Neural crest cell (in vitro differentiated cells): ENCODE measurements at regions not wholly inside any gene's neighbourhood (a gene's known extent, or its start where the extent isn't known, plus 50 kb on each side); places are given as distances from the start of the nearest gene placed in this dataset.
A peak's percentile ranks its signal among the peaks of the same experiment; 100 is the strongest.
"Not testable (repeated sequence)": the region's sequence is repeated elsewhere in the genome, so short reads cannot be mapped to it uniquely, and the experiment has no call there.

Experiments
- DNase-seq: peaks from one replicate; pipeline ENCODE4 v3.0.0; 2021; ENCODE audit warnings: low read depth, mixed read lengths, low spot score
- H3K27ac Mint-ChIP-seq: one replicate; pipeline ENCODE4 v1.8.0; 2021; ENCODE audit warnings: mild to moderate bottlenecking, mixed read lengths; ENCODE audit not compliant: unreplicated experiment
- H3K27me3 Mint-ChIP-seq: 2 replicates; pipeline ENCODE4 v1.8.0; 2021; ENCODE audit warnings: low read depth, mild to moderate bottlenecking, mixed read lengths
- H3K36me3 Mint-ChIP-seq: 2 replicates; pipeline ENCODE4 v1.8.0; 2021; ENCODE audit warnings: low read depth, mild to moderate bottlenecking, mixed read lengths
- H3K4me1 Mint-ChIP-seq: 2 replicates; pipeline ENCODE4 v1.8.0; 2021; ENCODE audit warnings: mixed read lengths
- H3K4me3 Mint-ChIP-seq: one replicate; pipeline ENCODE4 v1.8.0; 2021; ENCODE audit warnings: mild to moderate bottlenecking, mixed read lengths
- H3K9me3 Mint-ChIP-seq: 2 replicates; pipeline ENCODE4 v1.8.0; 2021; ENCODE audit warnings: mixed read lengths

GRCh38 chr20:26091921-26092320 is 395.3 kb upstream of the ZNF337 start:
- DNase-seq, H3K4me1 Mint-ChIP-seq, H3K27ac Mint-ChIP-seq, H3K27me3 Mint-ChIP-seq, H3K9me3 Mint-ChIP-seq, H3K4me3 Mint-ChIP-seq, H3K36me3 Mint-ChIP-seq: not testable (repeated sequence)

DNA sequence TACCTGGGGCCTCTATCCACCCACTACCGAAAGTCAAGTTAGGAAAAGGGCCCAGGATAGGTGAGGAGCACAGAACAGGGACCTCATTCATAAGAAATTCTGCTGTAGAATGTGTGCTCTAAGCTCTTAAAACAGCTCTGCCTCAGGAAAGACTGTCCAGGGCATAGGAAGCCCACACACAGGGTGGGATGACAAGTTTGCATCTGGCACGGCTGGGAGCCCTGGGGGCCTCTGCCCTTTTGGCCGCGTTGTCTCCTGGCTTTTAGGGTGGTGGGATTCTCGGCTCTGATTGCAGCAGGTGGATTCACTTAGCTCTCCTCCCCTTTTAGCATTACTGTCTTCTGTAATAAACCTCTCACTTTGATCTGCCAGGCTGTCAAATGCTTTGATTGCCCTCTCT is 389.5 kb upstream of the ZNF337 start:
- H3K9me3 Mint-ChIP-seq, H3K27me3 Mint-ChIP-seq, H3K36me3 Mint-ChIP-seq, H3K4me1 Mint-ChIP-seq, DNase-seq, H3K27ac Mint-ChIP-seq, H3K4me3 Mint-ChIP-seq: not testable (repeated sequence)

DNA sequence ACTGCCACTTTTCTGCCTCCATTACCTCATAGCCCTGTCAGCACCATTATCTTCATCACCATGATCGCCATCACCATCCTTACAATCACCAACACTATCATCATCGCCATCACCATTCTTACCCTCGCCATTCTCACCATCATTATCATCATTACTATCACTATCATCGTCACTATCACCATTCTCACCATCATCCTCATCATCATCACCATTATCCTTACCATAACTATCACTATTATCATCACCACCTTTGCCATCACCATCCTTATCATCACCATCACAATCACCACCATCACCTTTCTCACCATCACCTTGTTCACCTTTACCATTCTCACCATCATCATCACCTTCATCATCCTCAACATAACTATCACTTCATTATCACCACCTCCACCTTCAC is 377.3 kb upstream of the ZNF337 start:
- not testable (repeated sequence) for H3K9me3 Mint-ChIP-seq, H3K27me3 Mint-ChIP-seq, H3K4me1 Mint-ChIP-seq, H3K27ac Mint-ChIP-seq, DNase-seq, H3K36me3 Mint-ChIP-seq, H3K4me3 Mint-ChIP-seq

- H3K27ac Mint-ChIP-seq, H3K4me3 Mint-ChIP-seq, H3K4me1 Mint-ChIP-seq, H3K36me3 Mint-ChIP-seq, DNase-seq, H3K27me3 Mint-ChIP-seq, H3K9me3 Mint-ChIP-seq: not testable (repeated sequence)
These were observed 362.7 kb upstream of the ZNF337 start for GRCh38 chr20:26059324-26059723.

- not testable (repeated sequence) for H3K27me3 Mint-ChIP-seq, H3K27ac Mint-ChIP-seq, H3K36me3 Mint-ChIP-seq, DNase-seq, H3K9me3 Mint-ChIP-seq, H3K4me1 Mint-ChIP-seq, H3K4me3 Mint-ChIP-seq
These were observed 361.8 kb upstream of the ZNF337 start for GRCh38 chr20:26058446-26058845.

DNA sequence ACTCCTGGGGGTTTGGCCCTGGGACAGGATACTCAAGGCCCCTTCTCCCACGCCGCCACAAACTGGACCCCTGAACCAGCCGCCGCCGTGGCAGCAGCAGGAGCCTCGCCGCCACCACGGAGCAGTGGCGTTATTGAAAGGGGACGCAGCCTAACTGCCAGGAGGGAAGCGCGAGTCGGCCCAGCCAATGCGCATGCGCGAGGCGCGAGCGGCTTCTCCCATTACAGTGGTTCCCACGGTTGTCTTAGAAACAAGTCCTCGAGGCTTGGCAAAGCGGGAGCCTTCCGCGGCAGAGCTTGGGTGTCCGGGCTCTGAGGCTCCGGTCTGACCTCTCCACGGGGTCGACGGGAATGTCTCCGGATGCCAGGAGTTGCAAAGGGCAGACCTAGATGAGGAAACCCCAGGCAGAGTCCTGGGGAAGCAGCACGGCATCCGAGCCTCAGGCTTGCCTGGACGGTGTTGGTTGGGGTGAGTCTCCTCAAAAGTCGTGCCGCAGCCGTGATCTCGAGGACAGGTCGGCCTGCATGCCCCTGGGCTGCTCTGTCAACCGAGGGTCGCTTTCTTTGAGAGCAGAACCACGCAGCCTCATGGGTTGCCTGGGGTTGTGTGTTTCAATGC is 360.6 kb upstream of the ZNF337 start:
- not testable (repeated sequence) for H3K36me3 Mint-ChIP-seq, H3K4me3 Mint-ChIP-seq, H3K27me3 Mint-ChIP-seq, H3K4me1 Mint-ChIP-seq, H3K9me3 Mint-ChIP-seq, H3K27ac Mint-ChIP-seq, DNase-seq

GRCh38 chr20:26025792-26026191 is 329.1 kb upstream of the ZNF337 start:
- H3K27ac Mint-ChIP-seq, H3K9me3 Mint-ChIP-seq: not testable (repeated sequence)

GRCh38 chr20:26010942-26011276 is 314.3 kb upstream of the ZNF337 start:
- peak overlapping the region; percentile 93 for H3K4me3 Mint-ChIP-seq

More at GRCh38 chr20:26025792-26026191, 329.1 kb upstream of the ZNF337 start:
- not testable (repeated sequence) for H3K36me3 Mint-ChIP-seq, DNase-seq, H3K4me3 Mint-ChIP-seq, H3K27me3 Mint-ChIP-seq, H3K4me1 Mint-ChIP-seq

GRCh38 chr20:26010224-26010941 is 313.7 kb upstream of the ZNF337 start:
- not testable (repeated sequence) for H3K36me3 Mint-ChIP-seq, H3K27me3 Mint-ChIP-seq, H3K9me3 Mint-ChIP-seq
- Mint-ChIP-seq H3K27ac (peak overlapping the region; percentile 99), H3K4me1 (peaks cover 10% of the 10 kb centered on the region), H3K4me3 (peak overlapping the region; percentile 93)
- DNase-seq, result peak; percentile 20

More at GRCh38 chr20:26010942-26011276, 314.3 kb upstream of the ZNF337 start:
- H3K9me3 Mint-ChIP-seq, H3K27me3 Mint-ChIP-seq, DNase-seq, H3K36me3 Mint-ChIP-seq: not testable (repeated sequence)
- H3K27ac Mint-ChIP-seq, result peak overlapping the region; percentile 99
- peaks cover 10% of the 10 kb centered on the region for H3K4me1 Mint-ChIP-seq

DNA sequence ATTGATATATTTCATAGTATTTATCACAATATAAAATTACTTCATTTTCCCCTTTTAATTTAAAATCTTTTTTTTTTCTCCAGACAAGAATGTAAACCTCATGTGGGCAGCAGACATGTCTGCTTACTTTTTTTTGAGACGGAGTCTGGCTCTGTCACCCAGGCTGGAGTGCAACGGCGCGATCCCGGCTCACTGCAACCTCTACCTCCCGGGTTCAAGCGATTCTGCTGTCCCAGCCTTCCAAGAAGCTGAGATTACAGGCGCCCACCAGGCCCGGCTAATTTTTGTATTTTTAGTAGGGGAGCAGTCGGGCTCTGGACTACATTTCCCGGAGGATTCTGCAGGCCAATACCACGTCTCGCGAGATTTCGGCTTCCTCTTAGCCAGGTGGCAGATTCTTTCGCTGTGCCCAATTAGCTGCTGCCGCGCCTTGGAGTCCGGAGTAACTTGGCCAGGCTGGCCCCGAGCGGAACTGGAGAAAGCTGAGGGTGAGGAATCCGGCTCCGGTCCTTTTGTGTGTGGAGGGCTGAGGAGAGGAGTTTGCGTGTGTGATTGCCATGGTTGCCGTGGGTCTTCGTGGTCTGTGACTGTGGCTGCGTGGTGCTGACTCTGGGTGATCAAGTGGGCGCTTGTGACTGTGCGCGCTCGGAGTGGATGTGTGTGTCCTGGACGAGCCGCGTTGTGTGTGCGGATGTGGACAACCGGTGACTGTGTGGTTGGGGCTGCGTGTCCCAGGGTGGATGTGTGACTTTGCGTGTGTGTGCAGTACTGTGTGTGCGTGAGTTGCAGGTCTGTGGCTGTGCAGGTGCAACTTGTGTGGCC is 313.0 kb upstream of the ZNF337 start:
- DNase-seq, result peak; percentile 66
- H3K36me3 Mint-ChIP-seq, H3K9me3 Mint-ChIP-seq, H3K27me3 Mint-ChIP-seq: not testable (repeated sequence)
- peaks cover 10% of the 10 kb centered on the region for H3K4me1 Mint-ChIP-seq
- H3K4me3 Mint-ChIP-seq, result peak overlapping the region; percentile 93
- H3K27ac Mint-ChIP-seq, result peak overlapping the region; percentile 99

- not testable (repeated sequence) for H3K27ac Mint-ChIP-seq, H3K27me3 Mint-ChIP-seq, H3K36me3 Mint-ChIP-seq, H3K4me3 Mint-ChIP-seq, H3K9me3 Mint-ChIP-seq, DNase-seq
- peaks cover 10% of the 10 kb centered on the region for H3K4me1 Mint-ChIP-seq
These were observed 311.4 kb upstream of the ZNF337 start for GRCh38 chr20:26008026-26008425.

DNA sequence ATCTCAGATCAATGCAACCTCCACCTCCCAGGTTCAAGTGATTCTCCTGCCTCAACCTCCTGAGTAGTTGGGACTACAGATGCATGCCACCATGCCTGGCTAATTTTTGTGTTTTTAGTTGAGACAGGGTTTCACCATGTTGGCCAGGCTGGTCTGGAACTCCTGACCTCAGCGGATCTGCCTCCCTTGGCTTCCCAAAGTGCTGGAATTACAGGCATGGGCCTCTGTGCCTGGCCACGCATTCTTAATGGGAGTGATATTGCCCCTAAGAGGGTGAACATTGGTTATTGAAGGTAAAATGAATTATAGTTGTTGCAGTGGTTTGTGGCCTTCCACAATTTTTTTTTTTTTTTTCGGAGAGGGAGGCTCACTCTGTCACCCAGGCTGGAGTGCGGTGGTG is 309.5 kb upstream of the ZNF337 start:
- DNase-seq, H3K4me3 Mint-ChIP-seq, H3K36me3 Mint-ChIP-seq, H3K27me3 Mint-ChIP-seq, H3K9me3 Mint-ChIP-seq, H3K27ac Mint-ChIP-seq: not testable (repeated sequence)
- H3K4me1 Mint-ChIP-seq, result peaks cover 10% of the 10 kb centered on the region

DNA sequence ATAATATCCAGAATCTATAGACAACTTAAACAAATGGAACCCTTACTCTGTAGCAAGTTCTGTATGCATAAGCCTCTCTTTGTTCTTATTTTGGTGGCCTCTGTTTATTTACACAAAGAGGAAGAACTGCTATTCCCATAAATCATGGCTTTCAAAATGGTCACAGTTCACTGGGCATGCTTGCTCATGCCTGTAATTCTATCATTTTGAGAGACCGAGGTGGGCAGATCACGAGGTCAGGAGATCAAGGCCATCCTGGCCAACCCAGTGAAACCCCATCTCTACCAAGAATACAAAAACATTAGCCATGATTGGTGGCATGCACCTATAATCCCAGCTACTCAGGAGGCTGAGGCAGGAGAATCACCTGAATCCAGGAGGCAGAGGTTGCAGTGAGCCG is 307.3 kb upstream of the ZNF337 start:
- not testable (repeated sequence) for H3K9me3 Mint-ChIP-seq, H3K27ac Mint-ChIP-seq, H3K27me3 Mint-ChIP-seq, H3K36me3 Mint-ChIP-seq, H3K4me1 Mint-ChIP-seq, H3K4me3 Mint-ChIP-seq, DNase-seq
